PC-3 (cell line): ENCODE measurements at regions not wholly inside any gene's neighbourhood (a gene's known extent, or its start where the extent isn't known, plus 50 kb on each side); places are given as distances from the start of the nearest gene placed in this dataset.

Experiments used
- EZH2 ChIP-seq: fragments of 300-600 bp; sonication (generic); IDR thresholded peaks from one replicate; pipeline ENCODE4 v1.6.1; 2017; ENCODE audit warnings: antibody characterized with exemption, mild to moderate bottlenecking, low read length; ENCODE audit not compliant: unreplicated experiment
- EZH2phosphoT487 ChIP-seq: fragments of 300-600 bp; sonication (generic); IDR thresholded peaks from 2 replicates; pipeline ENCODE4 v1.6.1; 2018; ENCODE audit warnings: mild to moderate bottlenecking, antibody characterized with exemption, low read length, borderline replicate concordance
- TF ChIP-seq, protein P1 (sequence below): fragments of 300-600 bp; sonication (generic); conservative IDR thresholded peaks from 2 replicates; pipeline ENCODE4 v1.5.1; 2017; ENCODE audit warnings: antibody characterized with exemption, low read depth, mild to moderate bottlenecking, low read length

GRCh38 chr4:43607400-43607799 lies 714.9 kb downstream of the GRXCR1 start:
- TF ChIP-seq, protein P1, sequence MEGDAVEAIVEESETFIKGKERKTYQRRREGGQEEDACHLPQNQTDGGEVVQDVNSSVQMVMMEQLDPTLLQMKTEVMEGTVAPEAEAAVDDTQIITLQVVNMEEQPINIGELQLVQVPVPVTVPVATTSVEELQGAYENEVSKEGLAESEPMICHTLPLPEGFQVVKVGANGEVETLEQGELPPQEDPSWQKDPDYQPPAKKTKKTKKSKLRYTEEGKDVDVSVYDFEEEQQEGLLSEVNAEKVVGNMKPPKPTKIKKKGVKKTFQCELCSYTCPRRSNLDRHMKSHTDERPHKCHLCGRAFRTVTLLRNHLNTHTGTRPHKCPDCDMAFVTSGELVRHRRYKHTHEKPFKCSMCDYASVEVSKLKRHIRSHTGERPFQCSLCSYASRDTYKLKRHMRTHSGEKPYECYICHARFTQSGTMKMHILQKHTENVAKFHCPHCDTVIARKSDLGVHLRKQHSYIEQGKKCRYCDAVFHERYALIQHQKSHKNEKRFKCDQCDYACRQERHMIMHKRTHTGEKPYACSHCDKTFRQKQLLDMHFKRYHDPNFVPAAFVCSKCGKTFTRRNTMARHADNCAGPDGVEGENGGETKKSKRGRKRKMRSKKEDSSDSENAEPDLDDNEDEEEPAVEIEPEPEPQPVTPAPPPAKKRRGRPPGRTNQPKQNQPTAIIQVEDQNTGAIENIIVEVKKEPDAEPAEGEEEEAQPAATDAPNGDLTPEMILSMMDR, result no peak
- TF ChIP-seq EZH2phosphoT487, result no peak
- TF ChIP-seq EZH2, result no peak
